ENCODE measurements at regions not wholly inside any gene's neighbourhood (a gene's known extent, or its start where the extent isn't known, plus 50 kb on each side); places are given as distances from the start of the nearest gene placed in this dataset.

- intact Hi-C loops (cut with DNase I) = no loop called here
- Histone ChIP-seq H3K27me3 (no peaks in the 10 kb centered on the region), H3K4me1 (replicated peaks in 1 of 2) (no peaks in the 10 kb centered on the region), H3K4me3 (no peak overlapping the region), H3K36me3 (replicated peaks in 1 of 2) (no peaks in the 10 kb centered on the region), H3K9me3 (replicated peaks in 1 of 3) (no peaks in the 10 kb centered on the region), H3K27ac (no peak overlapping the region)
- TF ChIP-seq CTCF (IDR thresholded peaks at IDR 0.05) (no peak), POLR2A (IDR thresholded peaks at IDR 0.05) (no peak)
- WGBS, 4 donors = 50 to 62% (median 58%) methylated on average over 2 of the region's 2 CpGs
- no peak for DNase-seq
Measured at GRCh38 chr6:126821706-126822105, 296.8 kb upstream of the RSPO3 start.

- H3K4me1 ChIP-seq (replicated peaks in 1 of 2) = no peaks in the 10 kb centered on the region
- TF ChIP-seq CTCF (IDR thresholded peaks at IDR 0.05) = no peak
- TF ChIP-seq POLR2A (IDR thresholded peaks at IDR 0.05) = no peak
- no peaks in the 10 kb centered on the region for H3K36me3 ChIP-seq (replicated peaks in 1 of 2)
- WGBS, 4 donors = 13 to 43% (median 34%) methylated on average over 2 of the region's 2 CpGs
- intact Hi-C loops (cut with DNase I) = no loop called here
- H3K9me3 ChIP-seq (replicated peaks in 1 of 3) = no peaks in the 10 kb centered on the region
- H3K27ac ChIP-seq = no peak overlapping the region
- no peak overlapping the region for H3K4me3 ChIP-seq
- no peak for DNase-seq
- H3K27me3 ChIP-seq = no peaks in the 10 kb centered on the region
Measured at GRCh38 chr6:126824226-126824625, 294.2 kb upstream of the RSPO3 start.

DNA sequence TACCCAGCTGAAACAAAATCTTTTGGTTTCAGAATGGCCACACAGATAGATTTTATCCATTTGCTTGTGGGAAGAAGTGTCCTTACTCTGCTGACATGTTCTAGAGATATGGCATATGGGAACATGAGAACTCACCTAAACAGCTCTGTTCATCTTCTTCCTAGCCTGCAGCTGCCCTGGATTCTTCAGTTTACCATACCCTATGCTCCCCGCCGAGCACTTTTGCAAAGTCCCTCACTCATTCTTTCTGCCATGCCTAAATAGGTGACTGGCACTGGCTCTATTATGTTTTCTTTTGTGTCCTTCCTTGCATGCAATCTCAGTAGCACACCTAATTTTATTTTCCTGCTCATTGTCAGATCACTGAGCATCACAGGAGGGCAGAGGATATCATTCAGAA is 293.7 kb upstream of the RSPO3 start:
- no peaks in the 10 kb centered on the region for H3K27me3 ChIP-seq
- no peaks in the 10 kb centered on the region for H3K4me1 ChIP-seq (replicated peaks in 1 of 2)
- H3K9me3 ChIP-seq (replicated peaks in 1 of 3) = no peaks in the 10 kb centered on the region
- intact Hi-C loops (cut with DNase I) = no loop called here
- H3K4me3 ChIP-seq = no peak overlapping the region
- no peak for DNase-seq
- H3K36me3 ChIP-seq (replicated peaks in 1 of 2) = no peaks in the 10 kb centered on the region
- TF ChIP-seq CTCF (IDR thresholded peaks at IDR 0.05) = no peak
- no peak for TF ChIP-seq POLR2A (IDR thresholded peaks at IDR 0.05)
- 71 to 88% (median 80%) methylated on average over 2 of the region's 2 CpGs for WGBS, 4 donors
- H3K27ac ChIP-seq = no peak overlapping the region

- WGBS, 4 donors = 63 to 82% (median 65%) methylated on average over 1 of the region's 1 CpG
- no peaks in the 10 kb centered on the region for H3K9me3 ChIP-seq (replicated peaks in 1 of 3)
- TF ChIP-seq POLR2A (IDR thresholded peaks at IDR 0.05) (no peak), CTCF (IDR thresholded peaks at IDR 0.05) (no peak)
- H3K27me3 ChIP-seq = no peaks in the 10 kb centered on the region
- no peak overlapping the region for H3K4me3 ChIP-seq
- no peaks in the 10 kb centered on the region for H3K36me3 ChIP-seq (replicated peaks in 1 of 2)
- no peaks in the 10 kb centered on the region for H3K4me1 ChIP-seq (replicated peaks in 1 of 2)
- DNase-seq = no peak
- H3K27ac ChIP-seq = no peak overlapping the region
- intact Hi-C loops (cut with DNase I) = no loop called here
Measured at GRCh38 chr6:126826166-126826714, 292.2 kb upstream of the RSPO3 start.
